ENCODE measurements at regions not wholly inside any gene's neighbourhood (a gene's known extent, or its start where the extent isn't known, plus 50 kb on each side); places are given as distances from the start of the nearest gene placed in this dataset.

DNA sequence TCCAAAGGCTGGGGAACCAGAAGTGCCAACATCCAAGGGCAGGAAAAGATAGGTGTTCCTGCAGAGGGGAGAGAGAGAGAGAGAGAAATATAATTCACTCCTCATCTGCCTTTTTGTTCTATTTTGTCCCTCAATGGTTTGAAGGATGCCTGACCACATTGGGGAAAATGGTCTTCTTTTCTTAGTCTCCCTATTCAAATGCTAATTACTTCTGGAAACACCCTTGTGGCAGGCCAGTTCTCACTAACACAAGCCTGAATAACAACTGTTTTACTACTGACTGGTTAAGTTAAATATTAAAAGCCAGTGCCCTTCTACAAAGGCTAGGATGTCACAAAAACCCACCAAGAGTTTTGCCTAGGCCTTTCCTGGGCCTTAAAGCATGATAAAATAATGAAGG lies 425.4 kb upstream of the HTR1E start:
- TF ChIP-seq CTCF (IDR thresholded peaks at IDR 0.05): no peak
- TF ChIP-seq POLR2A (IDR thresholded peaks at IDR 0.05): no peak

Measured in prostate gland (tissue), 2 donors.